D721Med (cell line): ENCODE measurements at regions not wholly inside any gene's neighbourhood (a gene's known extent, or its start where the extent isn't known, plus 50 kb on each side); places are given as distances from the start of the nearest gene placed in this dataset.

Experiments
- DNase-seq: peaks from one replicate; pipeline ENCODE4 v3.0.0; 2011; ENCODE audit warnings: low spot score; ENCODE audit not compliant: insufficient read length
- FAIRE-seq: peaks from 2 replicates; lab custom pipeline; 2011; peaks lifted over from hg19 to GRCh38; lab: Jason Lieb, UNC
- TF ChIP-seq, protein P1 (sequence below): IDR thresholded peaks from 2 replicates; pipeline ENCODE4 v1.5.1; 2012; ENCODE audit warnings: mild to moderate bottlenecking, control low read depth; ENCODE audit not compliant: insufficient read depth; ENCODE audit errors: missing control alignments

DNA sequence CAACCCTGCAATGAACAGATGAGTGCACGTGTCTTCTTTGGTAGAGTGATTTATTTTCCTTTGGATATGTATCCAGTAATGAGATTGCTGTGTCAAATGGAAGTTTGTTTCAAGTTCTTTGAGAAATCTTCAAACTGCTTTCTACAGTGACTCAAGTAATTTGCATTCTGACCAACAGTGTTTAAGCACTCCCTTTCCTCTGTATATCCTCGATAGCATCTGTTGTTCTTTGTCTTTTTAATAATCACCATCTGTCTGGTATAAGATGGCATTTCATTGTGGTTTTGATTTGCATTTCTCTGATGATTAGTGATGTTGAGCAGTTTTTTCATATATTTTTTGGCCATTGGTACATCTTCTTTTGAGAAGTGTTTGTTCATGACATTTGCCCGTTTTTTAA is 1608.3 kb upstream of the ZEB2 start:
- FAIRE-seq (peak; percentile 90), DNase-seq (no peak)
- TF ChIP-seq, protein P1, sequence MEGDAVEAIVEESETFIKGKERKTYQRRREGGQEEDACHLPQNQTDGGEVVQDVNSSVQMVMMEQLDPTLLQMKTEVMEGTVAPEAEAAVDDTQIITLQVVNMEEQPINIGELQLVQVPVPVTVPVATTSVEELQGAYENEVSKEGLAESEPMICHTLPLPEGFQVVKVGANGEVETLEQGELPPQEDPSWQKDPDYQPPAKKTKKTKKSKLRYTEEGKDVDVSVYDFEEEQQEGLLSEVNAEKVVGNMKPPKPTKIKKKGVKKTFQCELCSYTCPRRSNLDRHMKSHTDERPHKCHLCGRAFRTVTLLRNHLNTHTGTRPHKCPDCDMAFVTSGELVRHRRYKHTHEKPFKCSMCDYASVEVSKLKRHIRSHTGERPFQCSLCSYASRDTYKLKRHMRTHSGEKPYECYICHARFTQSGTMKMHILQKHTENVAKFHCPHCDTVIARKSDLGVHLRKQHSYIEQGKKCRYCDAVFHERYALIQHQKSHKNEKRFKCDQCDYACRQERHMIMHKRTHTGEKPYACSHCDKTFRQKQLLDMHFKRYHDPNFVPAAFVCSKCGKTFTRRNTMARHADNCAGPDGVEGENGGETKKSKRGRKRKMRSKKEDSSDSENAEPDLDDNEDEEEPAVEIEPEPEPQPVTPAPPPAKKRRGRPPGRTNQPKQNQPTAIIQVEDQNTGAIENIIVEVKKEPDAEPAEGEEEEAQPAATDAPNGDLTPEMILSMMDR, result no peak

DNA sequence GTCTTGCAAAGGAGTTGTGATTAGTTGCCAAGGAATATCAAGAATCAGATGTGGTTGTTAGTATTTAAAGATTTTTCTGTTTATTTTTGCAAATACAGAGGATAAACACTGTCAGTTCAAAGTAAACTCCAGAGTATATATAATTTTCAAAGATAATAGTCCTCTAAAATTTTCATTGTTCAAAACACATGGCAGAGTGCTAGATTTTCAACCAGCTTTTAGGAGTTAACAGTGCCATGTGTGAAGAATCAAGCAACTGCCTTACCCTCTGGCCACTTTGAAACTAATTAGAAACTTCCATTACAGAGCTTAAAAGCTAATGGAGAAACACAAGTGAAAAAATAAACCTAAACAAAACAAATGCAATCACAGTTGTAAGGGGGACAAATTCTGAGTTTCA is 1605.6 kb upstream of the ZEB2 start:
- FAIRE-seq (no peak), DNase-seq (no peak)
- TF ChIP-seq, protein P1, result no peak

DNA sequence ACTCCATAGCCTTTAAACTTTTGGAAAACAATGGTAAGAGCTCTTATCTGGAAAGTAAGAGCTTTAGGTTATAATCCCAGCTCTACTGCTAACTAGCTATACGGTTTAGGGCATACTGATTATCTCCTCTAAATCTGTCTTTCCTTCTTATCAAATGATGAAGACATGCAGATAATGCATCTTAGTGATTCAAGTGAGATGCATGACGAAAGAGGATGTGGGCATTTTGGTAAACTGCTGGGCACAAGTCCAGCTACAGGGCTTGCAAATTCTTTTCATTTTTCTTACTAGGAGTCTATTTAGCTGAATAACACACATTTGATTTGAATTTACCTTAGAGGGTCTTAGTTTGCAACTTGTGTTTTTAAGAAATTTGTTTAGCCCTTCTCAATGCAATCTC is 1604.8 kb upstream of the ZEB2 start:
- FAIRE-seq, result peak; percentile 88
- TF ChIP-seq, protein P1, result no peak
- DNase-seq, result no peak

DNA sequence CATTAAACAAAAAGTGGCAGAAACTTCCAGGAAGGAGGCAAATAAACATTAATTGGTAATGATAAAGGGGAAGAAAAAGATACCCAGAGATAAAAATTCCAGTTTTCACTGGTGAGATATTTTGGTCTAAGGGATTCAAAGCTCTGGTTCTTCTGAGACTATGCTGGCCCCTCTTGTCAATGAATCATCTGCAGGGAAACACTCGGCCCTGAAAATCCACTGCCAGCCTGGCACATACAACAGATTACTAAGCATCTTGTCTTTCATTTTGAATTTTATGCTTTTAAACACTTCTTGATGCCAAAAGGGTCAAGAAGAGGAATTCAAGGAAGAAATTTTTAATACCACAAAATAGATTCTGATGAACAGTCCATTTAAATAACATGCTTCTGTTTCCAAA is 1603.8 kb upstream of the ZEB2 start:
- TF ChIP-seq, protein P1, result no peak
- DNase-seq (no peak), FAIRE-seq (no peak)

DNA sequence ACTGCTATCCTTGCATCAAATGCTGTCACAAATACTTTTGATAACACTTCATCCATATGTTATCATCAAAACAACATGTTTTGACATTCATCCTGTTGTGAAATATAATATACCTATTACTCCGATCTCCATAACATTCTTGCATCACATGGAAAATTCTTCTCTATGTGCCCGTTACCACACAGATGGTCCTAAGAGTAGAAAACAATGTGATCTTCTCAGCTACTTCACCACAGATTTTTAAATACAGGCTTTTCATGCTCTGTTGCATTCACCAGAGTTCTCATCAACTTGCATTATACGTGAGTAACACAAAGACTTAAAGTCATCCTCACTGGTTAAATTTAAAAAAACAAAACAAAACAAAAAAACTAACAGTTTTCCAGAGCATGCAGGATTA is 1603.3 kb upstream of the ZEB2 start:
- DNase-seq (no peak), FAIRE-seq (no peak)
- TF ChIP-seq, protein P1, result no peak

DNA sequence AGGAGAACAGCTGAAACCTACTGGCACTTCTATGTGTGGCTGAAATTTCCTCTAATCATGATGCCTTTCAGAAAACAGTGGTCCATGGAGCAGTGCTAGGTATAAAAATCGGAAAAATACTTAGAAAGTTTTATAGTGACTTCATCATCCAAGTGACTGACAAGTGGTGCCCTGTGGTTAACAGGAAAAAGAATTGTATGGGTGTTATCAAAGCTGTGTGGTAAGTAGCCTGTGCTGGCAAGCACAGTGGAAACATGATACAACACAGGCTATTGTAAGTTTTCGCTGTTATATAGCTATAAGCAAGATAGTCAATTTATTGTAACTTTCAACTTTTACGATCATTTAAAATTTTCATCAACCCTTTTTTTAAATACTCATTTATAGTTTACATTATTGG is 1599.7 kb upstream of the ZEB2 start:
- TF ChIP-seq, protein P1, result no peak
- no peak for FAIRE-seq
- no peak for DNase-seq

DNA sequence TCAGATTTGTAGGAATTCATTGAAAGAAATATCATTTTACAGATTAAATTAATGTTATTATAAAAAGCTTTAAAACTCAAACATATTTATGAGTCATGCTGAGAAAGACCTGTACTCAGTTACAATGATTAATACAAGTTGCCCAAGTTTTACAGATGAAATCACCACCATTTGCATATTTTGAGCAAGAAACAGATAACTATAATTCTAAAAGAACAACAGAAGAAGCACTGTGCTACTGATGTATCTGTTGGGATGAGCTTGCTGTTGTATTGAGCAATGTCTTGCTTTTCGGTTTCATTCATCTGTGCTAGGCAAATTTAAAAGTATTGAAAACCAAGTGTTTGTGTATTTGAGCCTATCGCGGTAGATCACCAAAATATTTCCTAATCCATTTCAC is 1589.1 kb upstream of the ZEB2 start:
- TF ChIP-seq, protein P1, result no peak
- FAIRE-seq (no peak), DNase-seq (no peak)
